Hematopoietic multipotent progenitor cell (in vitro differentiated cells): ENCODE measurements at regions not wholly inside any gene's neighbourhood (a gene's known extent, or its start where the extent isn't known, plus 50 kb on each side); places are given as distances from the start of the nearest gene placed in this dataset.

ENCODE experiments used
- DNase-seq, 3 donors: peaks; one replicate each; pipeline ENCODE4 v3.0.0-alpha.2; 2011 to 2015; ENCODE audit warnings: low read depth in 2 of 3, low spot score in 2 of 3

DNA sequence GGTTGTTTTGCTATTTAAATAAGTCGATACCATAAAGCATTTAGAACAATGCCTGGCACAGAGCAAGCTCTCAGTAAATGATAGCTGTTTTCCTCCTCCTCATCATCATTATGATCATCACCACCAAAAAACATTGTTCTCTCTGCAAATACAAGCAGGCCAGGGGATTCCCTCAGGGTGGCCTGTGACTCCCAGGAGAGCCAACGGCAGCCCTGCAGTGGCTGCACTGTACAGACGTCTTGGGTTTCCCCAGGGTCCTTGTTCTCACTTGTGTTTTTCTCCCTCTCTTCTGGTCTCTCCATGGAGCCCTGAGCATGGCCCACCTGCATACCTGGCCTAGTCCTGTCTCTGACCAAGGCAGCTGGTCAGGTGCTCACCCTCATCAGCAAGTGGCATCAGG lies 290.9 kb upstream of the PWP1 start:
- no peak for DNase-seq

DNA sequence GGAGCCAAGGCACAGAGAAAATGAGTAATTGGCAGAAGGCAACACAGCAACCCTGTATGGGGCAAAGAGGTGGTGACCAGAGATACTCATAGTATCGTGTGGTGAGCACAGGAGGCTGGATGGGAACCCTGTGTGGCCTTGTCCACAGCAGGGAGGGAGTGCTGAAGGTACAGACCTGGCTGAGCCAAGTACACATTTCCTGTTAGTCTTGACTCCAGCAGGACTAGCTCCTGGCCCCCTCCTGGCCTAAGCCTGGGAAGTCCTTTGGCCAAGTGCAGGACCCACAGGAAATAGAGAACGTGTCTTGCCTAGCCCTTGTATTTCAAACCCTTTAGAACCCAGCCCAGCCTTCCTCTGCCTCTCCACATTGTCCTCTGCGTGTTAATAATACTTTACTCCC lies 289.8 kb upstream of the PWP1 start:
- DNase-seq, result no peak

GRCh38 chr12:107396991-107397390 lies 288.6 kb upstream of the PWP1 start:
- DNase-seq, result no peak

- no peak for DNase-seq
Measured at GRCh38 chr12:107397890-107398500, 287.6 kb upstream of the PWP1 start.

DNA sequence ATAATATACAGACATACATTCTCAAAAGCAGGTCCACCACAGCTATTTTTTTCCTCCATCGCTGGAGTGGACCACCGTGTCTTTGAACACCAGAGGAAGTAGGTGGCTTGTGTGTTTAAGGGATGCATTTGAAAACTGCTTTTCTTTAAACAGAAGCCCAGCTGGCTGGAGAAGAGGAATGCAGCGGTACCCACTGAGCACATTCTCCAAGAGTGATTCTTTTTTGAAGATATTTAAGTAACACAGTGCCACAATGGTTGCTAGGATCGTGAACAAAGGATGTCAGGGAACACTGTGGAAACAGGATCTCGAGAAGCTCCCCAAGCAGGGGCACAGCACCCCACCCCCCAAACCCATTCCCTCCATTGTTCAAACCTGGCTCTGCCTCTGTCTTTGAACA lies 286.6 kb upstream of the PWP1 start:
- DNase-seq, result no peak

DNA sequence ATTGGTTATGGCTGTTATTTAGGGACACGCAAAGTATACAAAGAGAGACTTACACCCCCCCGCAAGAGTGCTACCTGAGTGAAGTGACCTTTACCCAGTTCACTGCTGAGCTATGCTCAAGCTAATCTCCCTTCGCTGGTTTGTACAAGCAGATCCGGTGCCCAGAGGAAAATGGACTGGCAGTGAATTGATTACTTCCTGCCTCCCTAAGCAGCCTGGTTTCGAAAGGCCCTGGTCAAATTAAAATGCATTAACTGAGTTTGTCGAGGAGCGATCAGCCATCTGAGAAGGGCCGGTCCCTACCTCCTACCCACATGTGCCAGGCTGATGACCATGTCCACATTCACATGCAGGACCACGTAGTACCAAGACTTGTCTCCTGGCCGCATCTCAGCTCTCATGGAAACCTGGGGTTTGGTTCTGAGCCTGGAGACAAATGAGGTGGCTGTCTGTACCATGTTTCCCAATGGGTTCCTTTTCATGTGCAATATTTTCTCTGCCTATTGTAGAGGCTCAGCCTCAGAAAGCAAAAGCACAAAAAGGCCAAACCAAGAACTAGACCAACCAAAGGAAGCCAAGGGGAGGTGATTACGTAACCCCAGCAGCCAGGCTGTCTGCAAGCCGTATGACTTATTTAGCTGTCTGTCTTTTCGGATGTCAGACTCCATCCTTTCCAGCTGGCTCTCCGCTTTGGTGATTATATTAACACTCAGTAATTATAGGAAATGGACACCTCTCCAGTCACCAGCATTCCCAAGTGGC lies 284.7 kb upstream of the PWP1 start:
- DNase-seq, result peak in 2 of 3 donors; percentile 50 to 77

DNA sequence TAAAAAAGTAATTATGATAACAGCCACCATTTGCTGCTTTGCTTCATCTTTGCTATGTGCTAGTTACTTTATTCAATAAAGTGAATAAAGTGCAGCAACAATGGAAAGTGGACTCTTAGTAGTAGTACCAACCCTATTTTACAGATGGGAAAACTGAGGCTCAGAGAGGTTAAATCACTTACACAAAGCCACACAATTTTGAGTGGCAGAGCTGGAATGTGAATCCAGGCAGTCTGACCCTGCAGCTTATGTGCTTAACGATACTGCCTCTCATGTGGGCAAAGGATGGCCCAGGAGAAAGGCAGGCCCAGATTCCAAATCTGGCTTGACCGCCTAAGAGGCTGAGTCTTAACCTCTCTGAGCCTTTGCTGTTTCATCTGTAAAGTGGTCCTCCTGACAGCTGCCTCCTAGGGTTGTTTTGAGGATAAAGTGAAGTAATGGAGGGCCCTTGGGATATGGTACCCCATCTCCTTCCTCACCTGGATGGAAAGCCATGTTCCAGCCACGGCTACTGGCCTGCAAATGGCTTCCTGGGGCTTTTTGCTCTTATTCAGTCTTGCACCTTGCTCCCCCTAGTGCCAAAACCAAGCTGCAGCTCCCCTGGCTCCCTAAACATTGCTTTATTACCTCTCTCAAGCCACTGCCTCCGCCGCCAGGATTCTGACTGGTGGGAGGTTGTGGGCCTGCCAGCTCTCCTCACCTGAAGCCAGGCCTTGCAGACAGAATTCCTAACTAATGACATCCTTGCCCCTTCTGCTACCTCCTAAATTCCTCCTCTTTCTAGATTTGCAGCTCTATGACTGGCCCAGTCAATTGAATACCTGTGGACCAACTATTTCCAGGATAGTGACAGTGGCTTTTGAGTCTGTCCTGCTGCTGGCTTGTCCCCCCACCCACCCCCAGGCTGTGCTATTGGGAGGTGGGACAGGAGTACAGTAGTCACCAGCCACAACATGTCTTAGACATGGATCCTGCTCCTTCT lies 283.3 kb upstream of the PWP1 start:
- peak; percentile 21 to 83 (median 65) for DNase-seq

DNA sequence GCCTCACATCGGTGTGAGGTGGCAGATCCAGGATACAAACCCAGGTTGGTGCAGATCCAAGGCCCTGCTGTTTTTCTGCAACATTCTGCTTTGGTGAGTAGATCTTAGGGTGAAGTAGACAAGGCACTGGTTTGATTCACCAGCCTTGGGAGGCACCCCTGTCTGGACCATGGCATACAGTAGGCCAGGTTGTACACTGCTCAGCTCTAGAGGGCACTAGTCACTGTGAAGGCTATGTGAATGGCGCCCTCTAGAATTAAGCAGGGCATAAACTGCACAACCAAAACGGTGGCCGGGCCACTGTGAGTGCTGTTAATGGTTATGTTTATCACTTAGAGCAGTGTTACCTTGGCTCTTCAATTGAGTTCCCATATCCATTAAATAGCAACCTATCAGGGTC lies 280.6 kb upstream of the PWP1 start:
- DNase-seq, result peak in 2 of 3 donors; percentile 31 to 52

DNA sequence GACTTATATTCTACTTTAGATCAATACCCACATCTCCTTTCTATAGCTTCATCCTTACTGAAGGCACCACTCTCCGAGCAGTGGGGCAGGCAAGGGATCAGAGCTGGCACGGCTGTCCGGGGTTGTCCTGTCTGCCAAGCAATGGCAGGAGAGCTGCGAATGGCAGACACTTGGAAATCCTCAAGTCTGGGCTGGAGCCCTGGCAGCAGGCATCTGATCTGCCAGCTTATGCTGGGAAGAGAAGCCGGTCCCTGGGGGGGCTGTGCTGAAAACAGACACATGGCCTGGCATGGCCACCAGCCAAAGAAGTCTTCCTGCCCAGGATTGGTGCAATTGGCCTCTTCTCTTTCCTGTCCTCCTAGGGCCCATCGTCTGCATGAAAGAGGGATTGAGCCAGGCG lies 280.2 kb upstream of the PWP1 start:
- no peak for DNase-seq

DNA sequence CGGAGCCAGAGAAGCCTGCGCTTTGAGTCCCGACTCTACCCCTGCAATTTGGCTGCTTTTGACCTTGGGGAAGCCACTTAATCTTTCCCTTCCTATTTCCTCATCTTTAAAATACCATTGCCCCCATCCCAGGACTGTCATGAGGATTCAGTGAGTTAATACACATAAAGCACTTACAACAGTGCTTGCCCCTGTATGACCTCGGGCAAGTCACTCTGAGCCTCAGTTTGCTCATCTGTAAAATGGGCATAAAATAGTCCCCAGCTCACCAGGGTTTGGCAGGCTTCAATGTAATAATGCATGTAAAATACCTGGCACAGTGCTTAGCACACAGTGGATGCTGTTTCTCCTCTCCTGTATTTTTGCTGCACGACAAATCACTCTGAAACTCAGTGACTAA lies 278.7 kb upstream of the PWP1 start:
- DNase-seq, result no peak

- DNase-seq, result no peak
Measured at GRCh38 chr12:107411792-107412535, 273.6 kb upstream of the PWP1 start.

DNA sequence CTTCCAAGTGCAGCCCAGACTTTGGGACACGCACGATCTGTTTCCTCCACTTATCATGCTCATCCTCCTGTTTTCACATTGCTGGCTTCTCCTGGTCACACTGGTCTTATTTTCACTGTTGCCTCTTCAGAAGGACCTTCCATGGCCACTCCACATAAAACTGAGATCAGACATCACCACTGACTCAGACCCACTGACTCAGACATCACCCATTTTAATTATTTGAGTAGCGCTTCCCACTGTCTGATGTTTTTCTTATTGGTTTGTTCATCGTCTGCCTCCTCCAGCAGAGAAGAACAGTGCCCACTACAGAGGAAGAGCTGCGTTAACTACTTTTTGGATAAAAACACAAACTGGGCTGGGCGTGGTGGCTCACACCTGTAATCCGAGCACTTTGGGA lies 270.5 kb upstream of the PWP1 start:
- no peak for DNase-seq

DNA sequence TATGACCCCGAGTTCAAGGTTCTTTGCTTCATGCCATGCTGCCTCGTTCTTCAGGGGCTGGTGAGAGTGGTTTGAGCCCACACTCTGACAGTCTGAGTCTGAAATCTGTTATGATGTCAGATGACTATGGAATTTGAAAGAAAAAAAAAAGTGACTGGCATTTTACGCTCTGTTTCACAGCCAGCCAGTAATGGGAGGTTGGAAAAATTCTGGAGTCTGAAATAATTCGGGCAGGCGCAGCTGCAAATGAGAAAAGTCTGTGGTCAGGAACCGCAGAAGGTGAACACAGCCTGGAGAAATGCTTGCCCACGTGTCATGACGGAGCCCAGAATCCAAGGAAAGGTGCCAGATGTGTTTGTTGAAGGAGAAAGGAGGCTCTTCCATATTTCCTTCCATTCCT lies 269.8 kb upstream of the PWP1 start:
- no peak for DNase-seq

GRCh38 chr12:107417004-107417403 lies 268.6 kb upstream of the PWP1 start:
- no peak for DNase-seq

DNA sequence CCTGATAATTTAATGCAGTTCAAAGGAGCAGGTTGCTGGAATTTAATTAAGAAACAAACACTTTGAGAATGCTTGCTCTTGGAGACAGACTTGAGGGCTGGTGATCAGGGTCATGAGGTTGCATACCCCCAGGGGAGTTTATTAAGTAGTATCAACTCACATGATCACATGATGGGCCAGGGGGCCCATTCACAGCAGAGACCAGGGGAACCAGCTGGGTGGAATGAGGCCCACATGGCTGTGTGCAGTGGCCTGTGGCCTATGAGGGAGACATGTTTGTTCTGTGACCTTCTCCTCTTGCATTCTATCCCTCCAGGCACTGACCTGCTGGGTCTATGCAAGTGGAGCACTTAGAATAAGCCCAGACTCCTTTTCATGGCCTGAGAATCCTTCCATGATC lies 266.6 kb upstream of the PWP1 start:
- no peak for DNase-seq

GRCh38 chr12:107423531-107423930 lies 262.1 kb upstream of the PWP1 start:
- DNase-seq, result no peak

DNA sequence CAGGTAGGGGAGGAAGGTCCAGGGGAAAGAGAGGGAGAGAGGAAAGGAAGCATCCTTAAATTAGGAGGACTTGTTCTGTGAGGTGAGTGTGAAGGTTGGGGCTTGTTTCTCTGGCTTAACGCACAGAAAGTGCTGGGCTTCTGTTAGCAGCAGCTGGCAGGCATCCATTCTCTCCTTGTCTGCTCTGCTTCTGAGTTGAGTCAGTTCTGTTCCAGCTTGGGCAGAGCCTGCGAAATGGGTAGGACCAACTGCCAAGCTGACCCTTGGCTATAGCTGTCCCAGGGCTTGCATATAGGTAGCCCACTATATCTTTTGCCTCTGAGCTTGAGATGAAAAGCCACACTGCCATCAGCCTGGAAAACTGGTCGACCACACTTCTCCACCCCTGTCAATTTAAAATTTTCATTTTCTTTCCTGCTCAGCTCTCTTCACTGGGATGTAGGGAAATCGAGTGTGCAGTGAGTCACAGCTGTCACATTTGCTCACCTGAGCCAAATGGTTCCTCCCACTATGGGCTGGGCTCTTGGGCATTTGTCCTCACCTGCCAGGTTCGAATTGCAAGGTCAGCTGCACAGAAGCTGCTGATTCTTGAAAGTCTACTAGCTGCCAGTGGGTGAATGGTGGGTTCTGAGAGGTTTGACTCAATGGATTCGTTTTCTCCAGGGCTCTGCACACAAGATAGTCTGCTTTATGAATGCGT lies 256.4 kb upstream of the PWP1 start:
- DNase-seq, result no peak

DNA sequence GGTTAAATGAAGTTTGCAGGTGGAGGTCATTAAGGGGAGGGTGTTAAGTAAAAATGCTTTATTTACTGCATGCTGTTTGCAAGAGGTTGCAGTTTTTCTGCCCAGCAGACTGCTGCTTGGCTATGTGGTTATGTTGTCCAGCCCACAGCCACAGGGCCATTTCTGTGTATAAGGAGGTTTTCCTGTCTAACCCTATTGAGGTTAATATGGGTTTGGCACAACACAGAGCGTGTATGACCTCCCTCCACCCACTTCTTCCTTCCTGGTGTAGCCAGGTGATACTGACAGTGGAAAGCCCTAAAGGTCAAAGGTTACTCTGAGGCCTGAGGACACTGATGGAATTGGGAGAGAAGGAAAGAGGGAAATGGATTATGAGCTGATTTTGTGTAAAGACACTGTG lies 253.7 kb upstream of the PWP1 start:
- no peak for DNase-seq

DNA sequence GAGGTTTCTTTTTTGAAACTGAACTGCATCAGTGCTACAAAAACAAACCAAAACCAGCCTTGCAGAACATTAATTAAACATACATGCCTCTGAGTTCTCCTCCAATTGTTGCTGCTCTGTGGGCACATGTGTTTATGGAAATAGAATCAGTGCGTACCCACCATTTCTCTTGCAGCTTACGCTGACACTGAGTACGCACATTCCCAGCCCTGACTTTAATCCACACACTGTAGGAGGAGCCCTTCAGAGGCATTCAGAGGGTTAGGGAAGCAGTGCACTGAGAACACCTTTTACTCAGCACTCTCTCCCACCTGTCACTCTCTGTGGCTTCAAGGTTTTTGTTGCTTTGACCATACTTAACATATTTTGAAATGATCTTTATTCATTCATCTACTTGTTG lies 250.5 kb upstream of the PWP1 start:
- no peak for DNase-seq

- no peak for DNase-seq
Measured at GRCh38 chr12:107435520-107435919, 250.1 kb upstream of the PWP1 start.
